ENCODE measurements at regions not wholly inside any gene's neighbourhood (a gene's known extent, or its start where the extent isn't known, plus 50 kb on each side); places are given as distances from the start of the nearest gene placed in this dataset.

GRCh38 chr22:47423861-47424820 lies 661.7 kb downstream of the TBC1D22A start:
- ATAC-seq (ENCODE audit: low read depth in 2 of 2): no peak
- no peaks in the 10 kb centered on the region for H3K9me3 Mint-ChIP-seq

GRCh38 chr22:47423266-47423665 lies 660.8 kb downstream of the TBC1D22A start:
- DNase-seq (no peak), ATAC-seq (ENCODE audit: low read depth in 2 of 2) (no peak)
- Histone ChIP-seq H3K9me3 (ENCODE audit: control insufficient read depth in 2 of 2, low read length in 2 of 2) (no peaks in the 10 kb centered on the region), H3K4me1 (ENCODE audit: control insufficient read depth, insufficient read depth, low read length, poor library complexity, severe bottlenecking) (no peaks in the 10 kb centered on the region), H3K27ac (ENCODE audit: insufficient read depth, low read length, poor library complexity, severe bottlenecking) (no peak overlapping the region), H3K4me3 (ENCODE audit: low read depth, low read length) (no peak overlapping the region), H3K27me3 (ENCODE audit: control insufficient read depth, insufficient read depth, low read length) (no peaks in the 10 kb centered on the region), H3K36me3 (ENCODE audit: control insufficient read depth, insufficient read depth, low read length) (no peaks in the 10 kb centered on the region)
- Mint-ChIP-seq H3K36me3 (no peaks in the 10 kb centered on the region), H3K27ac (no peak overlapping the region), H3K4me3 (no peak overlapping the region), H3K4me1 (no peaks in the 10 kb centered on the region), H3K27me3 (no peaks in the 10 kb centered on the region), H3K9me3 (no peaks in the 10 kb centered on the region)

More at GRCh38 chr22:47423861-47424820, 661.7 kb downstream of the TBC1D22A start:
- no peak overlapping the region for H3K4me3 Mint-ChIP-seq
- H3K36me3 Mint-ChIP-seq: no peaks in the 10 kb centered on the region
- DNase-seq: no peak
- no peak overlapping the region for H3K4me3 ChIP-seq (ENCODE audit: low read depth, low read length)
- no peaks in the 10 kb centered on the region for H3K27me3 ChIP-seq (ENCODE audit: control insufficient read depth, insufficient read depth, low read length)
- no peaks in the 10 kb centered on the region for H3K9me3 ChIP-seq (ENCODE audit: control insufficient read depth in 2 of 2, low read length in 2 of 2)
- no peak overlapping the region for H3K27ac Mint-ChIP-seq
- no peaks in the 10 kb centered on the region for H3K36me3 ChIP-seq (ENCODE audit: control insufficient read depth, insufficient read depth, low read length)
- no peaks in the 10 kb centered on the region for H3K4me1 ChIP-seq (ENCODE audit: control insufficient read depth, insufficient read depth, low read length, poor library complexity, severe bottlenecking)
- no peaks in the 10 kb centered on the region for H3K4me1 Mint-ChIP-seq
- H3K27me3 Mint-ChIP-seq: no peaks in the 10 kb centered on the region
- H3K27ac ChIP-seq (ENCODE audit: insufficient read depth, low read length, poor library complexity, severe bottlenecking): no peak overlapping the region

- Histone ChIP-seq H3K4me3 (ENCODE audit: low read depth, low read length) (no peak overlapping the region), H3K36me3 (ENCODE audit: control insufficient read depth, insufficient read depth, low read length) (no peaks in the 10 kb centered on the region), H3K4me1 (ENCODE audit: control insufficient read depth, insufficient read depth, low read length, poor library complexity, severe bottlenecking) (no peaks in the 10 kb centered on the region), H3K9me3 (ENCODE audit: control insufficient read depth in 2 of 2, low read length in 2 of 2) (no peaks in the 10 kb centered on the region), H3K27ac (ENCODE audit: insufficient read depth, low read length, poor library complexity, severe bottlenecking) (no peak overlapping the region), H3K27me3 (ENCODE audit: control insufficient read depth, insufficient read depth, low read length) (no peaks in the 10 kb centered on the region)
- Mint-ChIP-seq H3K36me3 (no peaks in the 10 kb centered on the region), H3K9me3 (no peaks in the 10 kb centered on the region), H3K27ac (no peak overlapping the region), H3K4me1 (no peaks in the 10 kb centered on the region), H3K27me3 (no peaks in the 10 kb centered on the region), H3K4me3 (no peak overlapping the region)
- DNase-seq (no peak), ATAC-seq (ENCODE audit: low read depth in 2 of 2) (no peak)
Observed at GRCh38 chr22:47422736-47423135, 660.3 kb downstream of the TBC1D22A start.

GRCh38 chr22:47421846-47422245 lies 659.4 kb downstream of the TBC1D22A start:
- Mint-ChIP-seq H3K27me3 (no peaks in the 10 kb centered on the region), H3K4me1 (no peaks in the 10 kb centered on the region), H3K4me3 (no peak overlapping the region)

GRCh38 chr22:47420211-47420610 lies 657.8 kb downstream of the TBC1D22A start:
- H3K36me3 Mint-ChIP-seq: no peaks in the 10 kb centered on the region
- H3K4me1 Mint-ChIP-seq: no peaks in the 10 kb centered on the region
- no peaks in the 10 kb centered on the region for H3K27me3 ChIP-seq (ENCODE audit: control insufficient read depth, insufficient read depth, low read length)
- no peak overlapping the region for H3K27ac ChIP-seq (ENCODE audit: insufficient read depth, low read length, poor library complexity, severe bottlenecking)
- no peak overlapping the region for H3K27ac Mint-ChIP-seq
- no peak overlapping the region for H3K4me3 Mint-ChIP-seq
- H3K4me3 ChIP-seq (ENCODE audit: low read depth, low read length): no peak overlapping the region
- peaks cover 0 to 2% (median 0%) of the 10 kb centered on the region in 7 donors for H3K9me3 Mint-ChIP-seq
- ATAC-seq (ENCODE audit: low read depth in 2 of 2) (no peak), DNase-seq (no peak)
- H3K36me3 ChIP-seq (ENCODE audit: control insufficient read depth, insufficient read depth, low read length): no peaks in the 10 kb centered on the region
- H3K27me3 Mint-ChIP-seq: no peaks in the 10 kb centered on the region
- no peaks in the 10 kb centered on the region for H3K4me1 ChIP-seq (ENCODE audit: control insufficient read depth, insufficient read depth, low read length, poor library complexity, severe bottlenecking)
- H3K9me3 ChIP-seq (ENCODE audit: control insufficient read depth in 2 of 2, low read length in 2 of 2): no peaks in the 10 kb centered on the region

More at GRCh38 chr22:47421846-47422245, 659.4 kb downstream of the TBC1D22A start:
- Mint-ChIP-seq H3K9me3 (peaks cover 0 to 2% (median 0%) of the 10 kb centered on the region in 7 donors), H3K27ac (no peak overlapping the region), H3K36me3 (no peaks in the 10 kb centered on the region)
- H3K4me3 ChIP-seq (ENCODE audit: low read depth, low read length): no peak overlapping the region
- ATAC-seq (ENCODE audit: low read depth in 2 of 2) (no peak), DNase-seq (no peak)
- no peaks in the 10 kb centered on the region for H3K27me3 ChIP-seq (ENCODE audit: control insufficient read depth, insufficient read depth, low read length)
- H3K27ac ChIP-seq (ENCODE audit: insufficient read depth, low read length, poor library complexity, severe bottlenecking): no peak overlapping the region
- no peaks in the 10 kb centered on the region for H3K36me3 ChIP-seq (ENCODE audit: control insufficient read depth, insufficient read depth, low read length)
- H3K9me3 ChIP-seq (ENCODE audit: control insufficient read depth in 2 of 2, low read length in 2 of 2): no peaks in the 10 kb centered on the region
- no peaks in the 10 kb centered on the region for H3K4me1 ChIP-seq (ENCODE audit: control insufficient read depth, insufficient read depth, low read length, poor library complexity, severe bottlenecking)

GRCh38 chr22:47419239-47419638 lies 656.8 kb downstream of the TBC1D22A start:
- Mint-ChIP-seq H3K27ac (no peak overlapping the region), H3K36me3 (no peaks in the 10 kb centered on the region), H3K9me3 (peaks cover 0 to 2% (median 0%) of the 10 kb centered on the region in 7 donors), H3K27me3 (no peaks in the 10 kb centered on the region), H3K4me1 (no peaks in the 10 kb centered on the region), H3K4me3 (no peak overlapping the region)
- H3K4me3 ChIP-seq (ENCODE audit: low read depth, low read length): no peak overlapping the region
- DNase-seq (no peak), ATAC-seq (ENCODE audit: low read depth in 2 of 2) (no peak)
- H3K27ac ChIP-seq (ENCODE audit: insufficient read depth, low read length, poor library complexity, severe bottlenecking): no peak overlapping the region
- no peaks in the 10 kb centered on the region for H3K9me3 ChIP-seq (ENCODE audit: control insufficient read depth in 2 of 2, low read length in 2 of 2)
- no peaks in the 10 kb centered on the region for H3K36me3 ChIP-seq (ENCODE audit: control insufficient read depth, insufficient read depth, low read length)
- H3K4me1 ChIP-seq (ENCODE audit: control insufficient read depth, insufficient read depth, low read length, poor library complexity, severe bottlenecking): no peaks in the 10 kb centered on the region
- H3K27me3 ChIP-seq (ENCODE audit: control insufficient read depth, insufficient read depth, low read length): no peaks in the 10 kb centered on the region

GRCh38 chr22:47417699-47418098 lies 655.2 kb downstream of the TBC1D22A start:
- Mint-ChIP-seq H3K4me1 (no peaks in the 10 kb centered on the region), H3K9me3 (peaks cover 0 to 2% (median 0%) of the 10 kb centered on the region in 7 donors), H3K27me3 (no peaks in the 10 kb centered on the region), H3K27ac (no peak overlapping the region), H3K4me3 (no peak overlapping the region), H3K36me3 (no peaks in the 10 kb centered on the region)
- H3K36me3 ChIP-seq (ENCODE audit: control insufficient read depth, insufficient read depth, low read length): no peaks in the 10 kb centered on the region
- H3K27ac ChIP-seq (ENCODE audit: insufficient read depth, low read length, poor library complexity, severe bottlenecking): no peak overlapping the region
- H3K4me3 ChIP-seq (ENCODE audit: low read depth, low read length): no peak overlapping the region
- H3K9me3 ChIP-seq (ENCODE audit: control insufficient read depth in 2 of 2, low read length in 2 of 2): no peaks in the 10 kb centered on the region
- ATAC-seq (ENCODE audit: low read depth in 2 of 2) (no peak), DNase-seq (no peak)
- H3K4me1 ChIP-seq (ENCODE audit: control insufficient read depth, insufficient read depth, low read length, poor library complexity, severe bottlenecking): no peaks in the 10 kb centered on the region
- H3K27me3 ChIP-seq (ENCODE audit: control insufficient read depth, insufficient read depth, low read length): no peaks in the 10 kb centered on the region

- peaks cover 7% of the 10 kb centered on the region for H3K27me3 Mint-ChIP-seq
- H3K4me1 Mint-ChIP-seq: no peaks in the 10 kb centered on the region
- Histone ChIP-seq H3K27me3 (ENCODE audit: control insufficient read depth, insufficient read depth, low read length) (no peaks in the 10 kb centered on the region), H3K9me3 (ENCODE audit: control insufficient read depth in 2 of 2, low read length in 2 of 2) (no peaks in the 10 kb centered on the region), H3K36me3 (ENCODE audit: control insufficient read depth, insufficient read depth, low read length) (no peaks in the 10 kb centered on the region), H3K4me3 (ENCODE audit: low read depth, low read length) (no peak overlapping the region), H3K4me1 (ENCODE audit: control insufficient read depth, insufficient read depth, low read length, poor library complexity, severe bottlenecking) (no peaks in the 10 kb centered on the region), H3K27ac (ENCODE audit: insufficient read depth, low read length, poor library complexity, severe bottlenecking) (no peak overlapping the region)
- H3K27ac Mint-ChIP-seq: no peak overlapping the region
- H3K4me3 Mint-ChIP-seq: no peak overlapping the region
- no peak for DNase-seq
- H3K9me3 Mint-ChIP-seq: no peaks in the 10 kb centered on the region
- H3K36me3 Mint-ChIP-seq: no peaks in the 10 kb centered on the region
- ATAC-seq (ENCODE audit: low read depth in 2 of 2): no peak
Observed at GRCh38 chr22:47411006-47411405, 648.6 kb downstream of the TBC1D22A start.
